Gastrocnemius medialis (tissue), 4 donors: ENCODE measurements at regions not wholly inside any gene's neighbourhood (a gene's known extent, or its start where the extent isn't known, plus 50 kb on each side); places are given as distances from the start of the nearest gene placed in this dataset.

Experiments
- CTCF ChIP-seq, 5 experiments: fragments of 450-650 bp in 3 of 5; fragments of 200-600 bp in 2 of 5; sonication (generic) in 2 of 5; IDR thresholded peaks in 4 of 5; conservative IDR thresholded peaks in 1 of 5; 1 replicate in 4 of 5; 2 replicates in 1 of 5; pipeline ENCODE4 v1.5.1; 2016 to 2019; ENCODE audit warnings: antibody characterized with exemption in 5 of 5, mild to moderate bottlenecking in 3 of 5, moderate library complexity in 3 of 5
- POLR2A ChIP-seq, 2 donors: fragments of 450-650 bp; IDR thresholded peaks; one replicate each; pipeline ENCODE4 v1.6.1; 2017; ENCODE audit warnings: antibody characterized with exemption in 2 of 2, mild to moderate bottlenecking in 2 of 2, moderate library complexity in 2 of 2

GRCh38 chr13:109858319-109858718, 71.9 kb upstream of the IRS2 start:
- TF ChIP-seq POLR2A (IDR thresholded peaks at IDR 0.05) (no peak), CTCF (IDR thresholded peaks at IDR 0.05 in 4 of 5, conservative IDR thresholded peaks at IDR 0.05 in 1 of 5) (no peak)
